GM13976 (cell line): ENCODE measurements at regions not wholly inside any gene's neighbourhood (a gene's known extent, or its start where the extent isn't known, plus 50 kb on each side); places are given as distances from the start of the nearest gene placed in this dataset.

ENCODE experiments used
- DNase-seq: peaks from one replicate; pipeline ENCODE4 v3.0.0; 2012; ENCODE audit warnings: low spot score
- CTCF ChIP-seq: IDR thresholded peaks from 2 replicates; pipeline ENCODE4 v1.5.1; 2012; ENCODE audit warnings: borderline replicate concordance, mild to moderate bottlenecking; ENCODE audit not compliant: insufficient read depth; ENCODE audit errors: extremely low read depth, missing control alignments, control extremely low read depth
- in situ Hi-C: fragments of 300-500 bp; cut with MboI; formaldehyde crosslinking; loops from one replicate; pipeline ENCODE4 v1.12.0; 2022; ENCODE audit warnings: low sequenced_read_pairs, mixed read lengths, inconsistent platforms; ENCODE audit not compliant: unreplicated experiment

- TF ChIP-seq CTCF: no peak
- in situ Hi-C loops: no loop called here
- no peak for DNase-seq
Measured at GRCh38 chr6:11442495-11442894, 95.1 kb upstream of the TMEM170B start.

- no peak for DNase-seq
- in situ Hi-C loops: no loop called here
- no peak for TF ChIP-seq CTCF
Measured at GRCh38 chr6:11439876-11440275, 97.7 kb upstream of the TMEM170B start.

GRCh38 chr6:11439017-11439420, 98.5 kb upstream of the TMEM170B start:
- TF ChIP-seq CTCF: no peak
- DNase-seq: no peak
- in situ Hi-C loops: no loop called here

- in situ Hi-C loops: no loop called here
- no peak for TF ChIP-seq CTCF
- no peak for DNase-seq
Measured at GRCh38 chr6:11437824-11438459, 99.6 kb upstream of the TMEM170B start.

- DNase-seq: no peak
- in situ Hi-C loops: no loop called here
- no peak for TF ChIP-seq CTCF
Measured at GRCh38 chr6:11436508-11437096, 100.9 kb upstream of the TMEM170B start.

GRCh38 chr6:11434565-11435326, 102.8 kb upstream of the TMEM170B start:
- no peak for TF ChIP-seq CTCF
- DNase-seq: no peak
- in situ Hi-C loops: no loop called here

GRCh38 chr6:11433860-11434259, 103.7 kb upstream of the TMEM170B start:
- in situ Hi-C loops: no loop called here
- no peak for DNase-seq
- no peak for TF ChIP-seq CTCF
